DMS153 treated with DMSO at 0.1 percent for 48 hours (cell line): ENCODE measurements at regions not wholly inside any gene's neighbourhood (a gene's known extent, or its start where the extent isn't known, plus 50 kb on each side); places are given as distances from the start of the nearest gene placed in this dataset.

ENCODE experiments used
- DNase-seq: peaks from one replicate; lab custom pipeline; 2025; ENCODE audit not compliant: unreplicated experiment; lab: John Stamatoyannopoulos, UW

- DNase-seq: no peak
These were observed 452.2 kb downstream of the LTN1 start for GRCh38 chr21:28540514-28540913.

- DNase-seq: no peak
These were observed 453.1 kb downstream of the LTN1 start for GRCh38 chr21:28539623-28539988.

GRCh38 chr21:28538987-28539622 lies 453.6 kb downstream of the LTN1 start:
- no peak for DNase-seq

- DNase-seq: no peak
These were observed 455.2 kb downstream of the LTN1 start for GRCh38 chr21:28537371-28538079.

GRCh38 chr21:28532446-28532845 lies 460.2 kb downstream of the LTN1 start:
- DNase-seq: no peak

GRCh38 chr21:28523367-28523766 lies 469.3 kb downstream of the LTN1 start:
- no peak for DNase-seq

GRCh38 chr21:28522014-28522799 lies 470.5 kb downstream of the LTN1 start:
- DNase-seq: no peak

GRCh38 chr21:28518630-28519029 lies 474.0 kb downstream of the LTN1 start:
- DNase-seq: no peak

GRCh38 chr21:28516991-28517592 lies 475.6 kb downstream of the LTN1 start:
- peak; percentile 23 for DNase-seq

- DNase-seq: no peak
These were observed 476.7 kb downstream of the LTN1 start for GRCh38 chr21:28516021-28516420.

GRCh38 chr21:28513428-28513827 lies 479.2 kb downstream of the LTN1 start:
- no peak for DNase-seq

GRCh38 chr21:28509031-28509430 lies 483.6 kb downstream of the LTN1 start:
- no peak for DNase-seq

GRCh38 chr21:28508126-28508525 lies 484.6 kb downstream of the LTN1 start:
- no peak for DNase-seq

- no peak for DNase-seq
These were observed 496.2 kb downstream of the LTN1 start for GRCh38 chr21:28496517-28496916.

- no peak for DNase-seq
These were observed 500.6 kb downstream of the LTN1 start for GRCh38 chr21:28492127-28492526.

- no peak for DNase-seq
These were observed 502.8 kb downstream of the LTN1 start for GRCh38 chr21:28489821-28490350.

- no peak for DNase-seq
These were observed 503.5 kb downstream of the LTN1 start for GRCh38 chr21:28489162-28489561.

GRCh38 chr21:28487455-28488070 lies 505.1 kb downstream of the LTN1 start:
- DNase-seq: no peak

GRCh38 chr21:28485301-28486022 lies 507.2 kb downstream of the LTN1 start:
- DNase-seq: no peak

- DNase-seq: no peak
These were observed 509.2 kb downstream of the LTN1 start for GRCh38 chr21:28483301-28484035.
